Thyroid gland (tissue), 4 donors: ENCODE measurements at regions not wholly inside any gene's neighbourhood (a gene's known extent, or its start where the extent isn't known, plus 50 kb on each side); places are given as distances from the start of the nearest gene placed in this dataset.
"Not testable (repeated sequence)": the region's sequence is repeated elsewhere in the genome, so short reads cannot be mapped to it uniquely, and the experiment has no call there.

ENCODE experiments used
- DNase-seq, 2 donors: peaks; one replicate each; pipeline ENCODE4 v3.0.0-alpha.2; 2019
- H3K27ac ChIP-seq, 3 donors: fragments of 200-600 bp; sonication (generic); 1 replicate in 2 of 3; 2 replicates in 1 of 3; pipeline ENCODE4 v1.5.1; 2016 to 2019; ENCODE audit warnings: mild to moderate bottlenecking in 1 of 3, moderate library complexity in 1 of 3
- H3K27me3 ChIP-seq: fragments of 200-600 bp; sonication (generic); one replicate; pipeline ENCODE4 v1.5.1; 2019
- H3K36me3 ChIP-seq, 2 donors: fragments of 200-600 bp; sonication (generic); one replicate each; pipeline ENCODE4 v1.5.1; 2016 to 2019
- H3K4me1 ChIP-seq, 2 donors: fragments of 200-600 bp; sonication (generic); one replicate each; pipeline ENCODE4 v1.5.1; 2017 to 2019
- H3K4me3 ChIP-seq, 3 donors: fragments of 200-600 bp; sonication (generic); replicated peaks in 1 of 3; 1 replicate in 2 of 3; 2 replicates in 1 of 3; pipeline ENCODE4 v1.5.1; 2016; ENCODE audit warnings: mild to moderate bottlenecking in 1 of 3
- H3K9me3 ChIP-seq: fragments of 200-600 bp; sonication (generic); one replicate; pipeline ENCODE4 v1.5.1; 2017
- CTCF ChIP-seq, 6 experiments: fragments of 200-600 bp in 3 of 6; fragments of 450-650 bp in 3 of 6; sonication (generic) in 3 of 6; IDR thresholded peaks; one replicate each; pipeline ENCODE4 v1.5.1; 2016 to 2019; ENCODE audit warnings: antibody characterized with exemption in 6 of 6, mild to moderate bottlenecking in 2 of 6, inconsistent platforms in 1 of 6, moderate library complexity in 1 of 6
- POLR2A ChIP-seq, 2 donors: fragments of 450-650 bp; IDR thresholded peaks; one replicate each; pipeline ENCODE4 v1.6.1; 2017; ENCODE audit warnings: antibody characterized with exemption in 2 of 2, mild to moderate bottlenecking in 2 of 2, moderate library complexity in 1 of 2
- WGBS, 2 donors: methylation state at CpG; one replicate each; pipeline ENCODE4 v1.1.5; 2017; 5-methylcytosine and 5-hydroxymethylcytosine counted together
- intact Hi-C: fragments of 100-400 bp; cut with DNase I; formaldehyde crosslinking; loops from one replicate; pipeline ENCODE4 v1.15.1; 2023

GRCh38 chr2:91839904-91840868 lies 3031.0 kb upstream of the TEKT4 start:
- no peak for TF ChIP-seq CTCF (IDR thresholded peaks at IDR 0.05)
- TF ChIP-seq POLR2A (IDR thresholded peaks at IDR 0.05): no peak
- peaks cover 10% of the 10 kb centered on the region for H3K27me3 ChIP-seq
- intact Hi-C loops: no loop called here
- H3K36me3 ChIP-seq: no peaks in the 10 kb centered on the region
- DNase-seq: no peak
- no peaks in the 10 kb centered on the region for H3K9me3 ChIP-seq
- no peak overlapping the region for H3K4me3 ChIP-seq
- no peak overlapping the region for H3K27ac ChIP-seq
- peaks cover 0 to 5% of the 10 kb centered on the region in 2 donors for H3K4me1 ChIP-seq
- 9 to 18% methylated on average over 56 to 57 of the region's 62 CpGs for WGBS, 2 donors

DNA sequence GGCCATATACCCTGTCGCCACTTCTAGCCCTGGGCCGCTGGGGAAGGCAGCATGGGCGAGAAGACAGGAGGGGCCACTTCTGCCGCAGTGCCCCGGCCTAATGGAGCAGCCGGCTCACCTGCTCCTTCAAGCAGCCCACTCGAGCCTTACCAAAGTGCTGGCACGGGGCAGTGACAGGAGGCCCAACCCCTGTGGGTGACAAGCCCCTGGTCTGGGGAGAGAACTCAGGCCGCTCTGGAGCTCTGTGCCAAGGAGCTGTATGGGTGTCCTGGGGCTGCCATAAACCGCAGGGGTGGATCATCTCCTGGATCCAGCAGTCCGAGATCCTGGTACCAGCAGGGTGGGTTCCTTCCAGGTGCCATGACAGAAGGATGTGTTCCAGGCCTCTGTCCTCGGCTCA lies 3029.0 kb upstream of the TEKT4 start:
- H3K27me3 ChIP-seq, H3K9me3 ChIP-seq, H3K36me3 ChIP-seq, intact Hi-C loops, H3K4me3 ChIP-seq, H3K4me1 ChIP-seq, H3K27ac ChIP-seq, DNase-seq: not testable (repeated sequence)
- 89 to 92% methylated on average over 7 to 8 of the region's 12 CpGs for WGBS, 2 donors

DNA sequence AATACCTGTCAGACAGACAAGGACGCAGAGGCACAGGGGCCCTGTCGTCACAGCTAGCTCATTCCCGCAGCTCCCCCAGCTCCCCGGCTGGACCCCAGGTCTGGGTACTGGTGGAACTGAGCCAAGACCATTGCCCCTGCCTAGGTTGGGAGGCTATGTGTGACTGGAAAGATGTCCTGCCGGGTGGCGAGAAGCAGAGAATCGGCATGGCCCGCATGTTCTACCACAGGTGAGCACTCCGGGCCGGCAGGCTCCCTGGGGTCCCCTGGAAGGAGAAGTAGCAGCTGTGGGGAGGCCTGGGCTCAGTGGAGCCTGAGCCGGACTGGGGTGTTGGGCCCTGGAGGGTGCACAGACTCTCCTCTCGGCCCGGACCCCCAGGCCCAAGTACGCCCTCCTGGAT lies 3028.3 kb upstream of the TEKT4 start:
- WGBS, 2 donors: 87 to 97% methylated on average over 4 of the region's 14 CpGs
- H3K4me1 ChIP-seq, H3K36me3 ChIP-seq, H3K4me3 ChIP-seq, DNase-seq, H3K27ac ChIP-seq, intact Hi-C loops, H3K27me3 ChIP-seq, H3K9me3 ChIP-seq: not testable (repeated sequence)

- intact Hi-C loops, DNase-seq, H3K4me1 ChIP-seq, H3K9me3 ChIP-seq, H3K36me3 ChIP-seq, H3K27me3 ChIP-seq, H3K4me3 ChIP-seq, H3K27ac ChIP-seq: not testable (repeated sequence)
- WGBS, 2 donors: 90 to 92% methylated on average over 29 to 31 of the region's 39 CpGs
These were observed 3027.3 kb upstream of the TEKT4 start for GRCh38 chr2:91843723-91844450.

DNA sequence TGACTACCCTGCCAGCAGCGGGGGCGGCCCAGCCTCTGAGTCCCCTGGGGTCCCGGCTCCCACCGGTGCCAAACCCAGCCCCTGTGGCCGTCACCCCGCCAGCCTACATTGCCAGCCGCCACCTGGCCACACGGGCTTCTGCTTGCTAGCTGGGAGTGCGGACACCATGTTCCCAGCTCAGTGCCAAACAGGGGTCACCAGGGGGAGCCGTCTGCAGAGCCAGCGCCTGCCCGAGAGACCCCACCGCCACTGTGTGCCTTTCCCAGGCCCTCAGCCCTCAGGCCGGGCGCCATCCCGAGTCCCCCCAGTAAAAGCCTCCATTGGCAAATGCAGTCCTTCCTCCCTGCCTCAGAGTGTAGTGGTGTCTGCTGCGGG lies 3026.8 kb upstream of the TEKT4 start:
- H3K27me3 ChIP-seq, H3K4me3 ChIP-seq, H3K36me3 ChIP-seq, H3K4me1 ChIP-seq, H3K9me3 ChIP-seq, H3K27ac ChIP-seq, DNase-seq, intact Hi-C loops: not testable (repeated sequence)
- 90 to 91% methylated on average over 13 to 17 of the region's 17 CpGs for WGBS, 2 donors

DNA sequence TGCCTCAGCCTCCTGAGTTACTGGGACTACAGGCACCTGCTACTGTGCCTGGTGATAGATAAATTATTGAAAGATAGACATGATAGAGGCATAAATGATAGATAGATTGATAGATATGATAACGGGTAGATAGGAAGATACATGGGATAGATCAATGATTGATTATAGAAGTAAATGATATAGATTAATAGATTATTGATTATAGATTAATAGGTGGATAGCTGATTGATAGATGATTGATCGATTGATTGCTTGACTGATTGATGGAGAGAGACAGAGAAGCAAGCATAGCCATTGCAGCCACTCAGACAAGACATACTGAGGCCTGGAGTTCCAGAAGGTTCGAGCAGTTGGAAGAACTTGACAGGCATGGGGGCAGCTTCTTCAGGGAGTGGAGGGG lies 3024.8 kb upstream of the TEKT4 start:
- H3K9me3 ChIP-seq, intact Hi-C loops, H3K4me1 ChIP-seq, H3K4me3 ChIP-seq, H3K27ac ChIP-seq, H3K36me3 ChIP-seq, H3K27me3 ChIP-seq, DNase-seq: not testable (repeated sequence)
- 74 to 77% methylated on average over 3 of the region's 3 CpGs for WGBS, 2 donors

DNA sequence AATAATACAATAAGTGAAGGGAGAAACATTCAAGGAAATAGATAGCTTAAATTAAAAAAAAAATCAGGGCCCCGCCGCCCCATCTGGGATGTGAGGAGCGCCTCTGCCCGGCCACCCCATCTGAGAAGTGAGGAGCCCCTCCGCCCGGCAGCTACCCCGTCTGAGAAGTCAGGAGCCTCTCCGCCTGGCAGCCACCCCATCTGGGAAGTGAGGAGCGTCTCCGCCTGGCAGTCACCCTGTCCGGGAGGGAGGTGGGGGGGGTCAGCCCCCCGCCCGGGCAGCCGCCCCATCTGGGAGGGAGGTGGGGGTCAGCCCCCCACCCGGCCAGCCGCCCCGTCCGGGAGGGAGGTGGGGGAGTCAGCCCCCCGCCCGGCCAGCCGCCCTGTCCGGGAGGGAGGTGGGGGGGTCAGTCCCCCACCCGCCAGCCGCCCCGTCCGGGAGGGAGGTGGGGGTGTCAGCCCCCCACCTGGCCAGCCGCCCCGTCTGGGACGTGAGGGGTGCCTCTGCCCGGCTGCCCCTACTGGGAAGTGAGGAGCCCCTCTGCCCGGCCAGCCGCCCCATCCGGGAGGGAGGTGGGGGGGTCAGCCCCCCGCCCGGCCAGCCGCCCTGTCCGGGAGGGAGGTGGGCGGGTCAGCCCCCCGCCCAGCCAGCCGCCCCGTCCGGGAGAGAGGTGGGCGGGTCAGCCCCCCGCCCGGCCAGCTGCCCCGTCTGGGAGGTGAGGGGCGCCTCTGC lies 3019.4 kb upstream of the TEKT4 start:
- H3K27ac ChIP-seq, H3K9me3 ChIP-seq, H3K4me3 ChIP-seq, H3K27me3 ChIP-seq, DNase-seq, intact Hi-C loops, H3K36me3 ChIP-seq, H3K4me1 ChIP-seq: not testable (repeated sequence)
- 93 to 96% methylated on average over 10 to 12 of the region's 47 CpGs for WGBS, 2 donors

- H3K4me1 ChIP-seq, H3K4me3 ChIP-seq, H3K27me3 ChIP-seq, H3K9me3 ChIP-seq, H3K27ac ChIP-seq, intact Hi-C loops, H3K36me3 ChIP-seq, DNase-seq: not testable (repeated sequence)
- WGBS, 2 donors: 48 to 56% methylated on average over 1 of the region's 1 CpG
These were observed 3014.3 kb upstream of the TEKT4 start for GRCh38 chr2:91856971-91857370.

DNA sequence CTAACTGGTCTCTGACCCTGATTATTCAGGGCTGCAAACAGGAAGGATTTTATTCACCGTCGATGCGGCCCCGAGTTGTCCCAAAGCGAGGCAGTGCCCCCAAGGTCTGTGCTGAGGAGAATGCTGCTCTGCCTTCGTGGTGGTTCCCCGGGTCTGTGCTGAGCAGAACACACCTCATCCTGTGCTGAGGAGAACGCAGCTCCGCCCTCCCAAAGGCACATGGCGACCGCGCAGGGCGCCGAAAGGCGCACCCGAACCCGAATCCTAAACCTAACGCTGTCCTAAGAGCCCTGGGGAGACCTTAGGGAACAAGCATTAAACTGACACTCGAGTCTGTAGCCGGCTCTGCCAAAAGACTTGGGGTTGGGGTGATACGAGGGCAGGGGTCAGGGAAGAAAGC lies 3013.5 kb upstream of the TEKT4 start:
- H3K36me3 ChIP-seq, H3K9me3 ChIP-seq, DNase-seq, H3K4me1 ChIP-seq, H3K4me3 ChIP-seq, intact Hi-C loops, H3K27ac ChIP-seq, H3K27me3 ChIP-seq: not testable (repeated sequence)
- 85% methylated on average over 19 to 21 of the region's 21 CpGs for WGBS, 2 donors

GRCh38 chr2:91871716-91872115 lies 2999.5 kb upstream of the TEKT4 start:
- H3K4me1 ChIP-seq, intact Hi-C loops, H3K4me3 ChIP-seq, H3K27ac ChIP-seq, DNase-seq, H3K36me3 ChIP-seq, H3K27me3 ChIP-seq, H3K9me3 ChIP-seq: not testable (repeated sequence)
- 68 to 73% methylated on average over 2 of the region's 2 CpGs for WGBS, 2 donors

- H3K4me1 ChIP-seq, intact Hi-C loops, H3K4me3 ChIP-seq, H3K9me3 ChIP-seq, H3K36me3 ChIP-seq, DNase-seq, H3K27me3 ChIP-seq, H3K27ac ChIP-seq: not testable (repeated sequence)
- WGBS, 2 donors: 59 to 80% methylated on average over 1 of the region's 1 CpG
These were observed 2997.8 kb upstream of the TEKT4 start for GRCh38 chr2:91873416-91873815.
